HG02938 (cell line): ENCODE measurements at regions not wholly inside any gene's neighbourhood (a gene's known extent, or its start where the extent isn't known, plus 50 kb on each side); places are given as distances from the start of the nearest gene placed in this dataset.

Source experiments
- ATAC-seq: cut with Tn5 transposase; IDR thresholded peaks from one replicate; pipeline ENCODE4 v1.9.1; 2021; ENCODE audit warnings: mild to moderate bottlenecking, moderate library complexity; ENCODE audit not compliant: unreplicated experiment

- ATAC-seq: no peak
Observed at GRCh38 chr12:63321373-63321772, 170.4 kb upstream of the AVPR1A start.

- ATAC-seq: no peak
Observed at GRCh38 chr12:63319936-63320633, 169.1 kb upstream of the AVPR1A start.

GRCh38 chr12:63319386-63319785 is 168.4 kb upstream of the AVPR1A start:
- peak; percentile 76 for ATAC-seq

- no peak for ATAC-seq
Observed at GRCh38 chr12:63318933-63319332, 167.9 kb upstream of the AVPR1A start.

GRCh38 chr12:63318313-63318712 is 167.3 kb upstream of the AVPR1A start:
- no peak for ATAC-seq

- ATAC-seq: no peak
Observed at GRCh38 chr12:63317880-63318279, 166.9 kb upstream of the AVPR1A start.

- ATAC-seq: no peak
Observed at GRCh38 chr12:63317286-63317846, 166.4 kb upstream of the AVPR1A start.

GRCh38 chr12:63313139-63313538 is 162.1 kb upstream of the AVPR1A start:
- ATAC-seq: peak; percentile 62

- ATAC-seq: no peak
Observed at GRCh38 chr12:63308671-63309070, 157.7 kb upstream of the AVPR1A start.

GRCh38 chr12:63307849-63308248 is 156.8 kb upstream of the AVPR1A start:
- no peak for ATAC-seq

- no peak for ATAC-seq
Observed at GRCh38 chr12:63305901-63306875, 155.2 kb upstream of the AVPR1A start.

GRCh38 chr12:63304887-63305316 is 153.9 kb upstream of the AVPR1A start:
- ATAC-seq: peak; percentile 47

GRCh38 chr12:63302941-63303536 is 152.0 kb upstream of the AVPR1A start:
- peak; percentile 5 for ATAC-seq

- ATAC-seq: peak; percentile 91
Observed at GRCh38 chr12:63302269-63302940, 151.4 kb upstream of the AVPR1A start.

- ATAC-seq: no peak
Observed at GRCh38 chr12:63301311-63301710, 150.3 kb upstream of the AVPR1A start.

- ATAC-seq: no peak
Observed at GRCh38 chr12:63298386-63298930, 147.5 kb upstream of the AVPR1A start.

GRCh38 chr12:63294327-63294632 is 143.3 kb upstream of the AVPR1A start:
- peak; percentile 58 for ATAC-seq

- ATAC-seq: no peak
Observed at GRCh38 chr12:63292471-63293221, 141.6 kb upstream of the AVPR1A start.

- peak; percentile 65 for ATAC-seq
Observed at GRCh38 chr12:63276537-63277365, 125.8 kb upstream of the AVPR1A start.
